ENCODE measurements at regions not wholly inside any gene's neighbourhood (a gene's known extent, or its start where the extent isn't known, plus 50 kb on each side); places are given as distances from the start of the nearest gene placed in this dataset.
A peak's percentile ranks its signal among the peaks of the same experiment; 100 is the strongest.

- Histone ChIP-seq H3K79me2 (ENCODE audit: insufficient read depth, low read length) (peaks cover 100% of the 10 kb centered on the region), H3K27ac (ENCODE audit: low read depth, low read length) (no peak overlapping the region), H3K36me3 (ENCODE audit: insufficient read depth, low read length) (no peaks in the 10 kb centered on the region), H3K27me3 (ENCODE audit: insufficient read depth, low read length) (no peaks in the 10 kb centered on the region), H3K9me3 (ENCODE audit: low read depth, low read length) (no peaks in the 10 kb centered on the region), H3K4me1 (ENCODE audit: insufficient read depth, low read length) (peaks cover 45% of the 10 kb centered on the region), H4K20me1 (ENCODE audit: insufficient read depth, low read length) (peaks cover 43% of the 10 kb centered on the region), H3K4me3 (ENCODE audit: insufficient read depth, low read length) (no peak overlapping the region), H3K4me2 (ENCODE audit: insufficient read depth, low read length) (no peak overlapping the region), H2AFZ (ENCODE audit: low read length) (no peak overlapping the region)
- TF ChIP-seq CTCF (IDR thresholded peaks at IDR 0.05; ENCODE audit: extremely low read depth, low read depth, low read length), result no peak
- no peak for DNase-seq (ENCODE audit: insufficient read length, low spot score, missing footprints)
Measured at GRCh38 chr6:56761651-56762050, 119.0 kb upstream of the DST start.

GRCh38 chr6:56760842-56761241 is 118.2 kb upstream of the DST start:
- Histone ChIP-seq H3K27ac (ENCODE audit: low read depth, low read length) (peak overlapping the region; percentile 19), H3K4me3 (ENCODE audit: insufficient read depth, low read length) (no peak overlapping the region), H2AFZ (ENCODE audit: low read length) (no peak overlapping the region), H3K36me3 (ENCODE audit: insufficient read depth, low read length) (no peaks in the 10 kb centered on the region), H3K9me3 (ENCODE audit: low read depth, low read length) (no peaks in the 10 kb centered on the region), H3K4me1 (ENCODE audit: insufficient read depth, low read length) (peaks cover 45% of the 10 kb centered on the region), H3K27me3 (ENCODE audit: insufficient read depth, low read length) (no peaks in the 10 kb centered on the region), H4K20me1 (ENCODE audit: insufficient read depth, low read length) (peaks cover 34% of the 10 kb centered on the region), H3K4me2 (ENCODE audit: insufficient read depth, low read length) (no peak overlapping the region), H3K79me2 (ENCODE audit: insufficient read depth, low read length) (peaks cover 100% of the 10 kb centered on the region)
- no peak for TF ChIP-seq CTCF (IDR thresholded peaks at IDR 0.05; ENCODE audit: extremely low read depth, low read depth, low read length)
- DNase-seq (ENCODE audit: insufficient read length, low spot score, missing footprints), result no peak

GRCh38 chr6:56759521-56759920 is 116.8 kb upstream of the DST start:
- peaks cover 25% of the 10 kb centered on the region for H4K20me1 ChIP-seq (ENCODE audit: insufficient read depth, low read length)
- H3K4me3 ChIP-seq (ENCODE audit: insufficient read depth, low read length), result no peak overlapping the region
- no peak for TF ChIP-seq CTCF (IDR thresholded peaks at IDR 0.05; ENCODE audit: extremely low read depth, low read depth, low read length)
- no peak overlapping the region for H3K4me2 ChIP-seq (ENCODE audit: insufficient read depth, low read length)
- H3K27ac ChIP-seq (ENCODE audit: low read depth, low read length), result no peak overlapping the region
- peaks cover 99% of the 10 kb centered on the region for H3K79me2 ChIP-seq (ENCODE audit: insufficient read depth, low read length)
- no peaks in the 10 kb centered on the region for H3K36me3 ChIP-seq (ENCODE audit: insufficient read depth, low read length)
- no peaks in the 10 kb centered on the region for H3K9me3 ChIP-seq (ENCODE audit: low read depth, low read length)
- H2AFZ ChIP-seq (ENCODE audit: low read length), result no peak overlapping the region
- peaks cover 39% of the 10 kb centered on the region for H3K4me1 ChIP-seq (ENCODE audit: insufficient read depth, low read length)
- H3K27me3 ChIP-seq (ENCODE audit: insufficient read depth, low read length), result no peaks in the 10 kb centered on the region
- peak; percentile 9 for DNase-seq (ENCODE audit: insufficient read length, low spot score, missing footprints)

GRCh38 chr6:56758553-56758952 is 115.9 kb upstream of the DST start:
- H3K4me2 ChIP-seq (ENCODE audit: insufficient read depth, low read length), result no peak overlapping the region
- peaks cover 31% of the 10 kb centered on the region for H3K4me1 ChIP-seq (ENCODE audit: insufficient read depth, low read length)
- H3K27me3 ChIP-seq (ENCODE audit: insufficient read depth, low read length), result no peaks in the 10 kb centered on the region
- no peaks in the 10 kb centered on the region for H3K9me3 ChIP-seq (ENCODE audit: low read depth, low read length)
- peaks cover 99% of the 10 kb centered on the region for H3K79me2 ChIP-seq (ENCODE audit: insufficient read depth, low read length)
- H3K4me3 ChIP-seq (ENCODE audit: insufficient read depth, low read length), result no peak overlapping the region
- no peak for DNase-seq (ENCODE audit: insufficient read length, low spot score, missing footprints)
- peaks cover 17% of the 10 kb centered on the region for H4K20me1 ChIP-seq (ENCODE audit: insufficient read depth, low read length)
- TF ChIP-seq CTCF (IDR thresholded peaks at IDR 0.05; ENCODE audit: extremely low read depth, low read depth, low read length), result no peak
- H3K36me3 ChIP-seq (ENCODE audit: insufficient read depth, low read length), result no peaks in the 10 kb centered on the region
- peak overlapping the region; percentile 60 for H3K27ac ChIP-seq (ENCODE audit: low read depth, low read length)
- H2AFZ ChIP-seq (ENCODE audit: low read length), result no peak overlapping the region

Measured in osteoblast (primary cell).